Esophagus squamous epithelium (tissue), 5 donors: ENCODE measurements at regions not wholly inside any gene's neighbourhood (a gene's known extent, or its start where the extent isn't known, plus 50 kb on each side); places are given as distances from the start of the nearest gene placed in this dataset.

Experiments
- DNase-seq: peaks from one replicate; lab custom pipeline; 2025; lab: John Stamatoyannopoulos, UW
- H3K27ac ChIP-seq, 4 donors: fragments of 200-600 bp; sonication (generic); one replicate each; pipeline ENCODE4 v1.5.1; 2016 to 2019; ENCODE audit warnings: mild to moderate bottlenecking in 1 of 4
- H3K27me3 ChIP-seq, 4 donors: fragments of 200-600 bp; sonication (generic); 1 replicate in 3 of 4; 2 replicates in 1 of 4; pipeline versions ENCODE4 v1.5.1 to v1.6.0; 2017 to 2021; ENCODE audit warnings: antibody characterized with exemption in 1 of 4
- H3K36me3 ChIP-seq, 3 donors: fragments of 200-600 bp; sonication (generic); one replicate each; pipeline ENCODE4 v1.5.1; 2016 to 2019
- H3K4me1 ChIP-seq, 3 donors: fragments of 200-600 bp; sonication (generic); one replicate each; pipeline ENCODE4 v1.5.1; 2017 to 2019
- H3K4me3 ChIP-seq, 4 donors: fragments of 200-600 bp; sonication (generic); 1 replicate in 3 of 4; 2 replicates in 1 of 4; pipeline ENCODE4 v1.5.1; 2016 to 2019; ENCODE audit warnings: mild to moderate bottlenecking in 2 of 4, moderate library complexity in 1 of 4
- H3K9me3 ChIP-seq, 3 donors: fragments of 200-600 bp; sonication (generic); one replicate each; pipeline ENCODE4 v1.5.1; 2016 to 2019
- CTCF ChIP-seq, 6 experiments: fragments of 450-650 bp in 4 of 6; fragments of 200-600 bp in 2 of 6; sonication (generic) in 2 of 6; IDR thresholded peaks; one replicate each; pipeline ENCODE4 v1.5.1; 2016 to 2019; ENCODE audit warnings: antibody characterized with exemption in 6 of 6, mild to moderate bottlenecking in 4 of 6, moderate library complexity in 4 of 6
- POLR2A ChIP-seq, 4 donors: fragments of 450-650 bp; IDR thresholded peaks; one replicate each; pipeline ENCODE4 v1.6.1; 2017; ENCODE audit warnings: antibody characterized with exemption in 4 of 4, mild to moderate bottlenecking in 4 of 4, moderate library complexity in 3 of 4
- WGBS, 2 donors: methylation state at CpG; one replicate each; pipeline ENCODE4 v1.1.5; 2018; 5-methylcytosine and 5-hydroxymethylcytosine counted together
- intact Hi-C: fragments of 100-400 bp; cut with DNase I; formaldehyde crosslinking; loops from one replicate; pipeline ENCODE4 v1.15.0; 2022
- donor health status: DM: yes; HTN: yes; CAD: no.

GRCh38 chr4:89616382-89616781, 220.6 kb downstream of the SNCA start:
- Histone ChIP-seq H3K27me3 (no peaks in the 10 kb centered on the region), H3K4me3 (no peak overlapping the region), H3K4me1 (no peaks in the 10 kb centered on the region), H3K36me3 (no peaks in the 10 kb centered on the region), H3K9me3 (no peaks in the 10 kb centered on the region), H3K27ac (no peak overlapping the region)
- 20 to 45% methylated on average over 1 to 2 of the region's 2 CpGs for WGBS, 2 donors
- intact Hi-C loops, result no loop called here
- no peak for DNase-seq
- TF ChIP-seq POLR2A (IDR thresholded peaks at IDR 0.05), result no peak
- TF ChIP-seq CTCF (IDR thresholded peaks at IDR 0.05), result no peak

- no peak overlapping the region for H3K27ac ChIP-seq
- H3K36me3 ChIP-seq, result no peaks in the 10 kb centered on the region
- TF ChIP-seq POLR2A (IDR thresholded peaks at IDR 0.05) (no peak), CTCF (IDR thresholded peaks at IDR 0.05) (no peak)
- H3K4me1 ChIP-seq, result no peaks in the 10 kb centered on the region
- no peak for DNase-seq
- intact Hi-C loops, result no loop called here
- no peaks in the 10 kb centered on the region for H3K9me3 ChIP-seq
- 88 to 90% methylated on average over 4 of the region's 4 CpGs for WGBS, 2 donors
- H3K27me3 ChIP-seq, result no peaks in the 10 kb centered on the region
- no peak overlapping the region for H3K4me3 ChIP-seq
Observed at GRCh38 chr4:89615051-89615450, 221.9 kb downstream of the SNCA start.

- TF ChIP-seq POLR2A (IDR thresholded peaks at IDR 0.05) (no peak), CTCF (IDR thresholded peaks at IDR 0.05) (no peak)
Observed at GRCh38 chr4:89614155-89614554, 222.8 kb downstream of the SNCA start.

GRCh38 chr4:89610236-89610635, 226.7 kb downstream of the SNCA start:
- no peaks in the 10 kb centered on the region for H3K36me3 ChIP-seq
- 100% methylated on average over 2 of the region's 4 CpGs; no CpG with 5 or more reads in 1 of the 2 donors for WGBS, 2 donors
- no peaks in the 10 kb centered on the region for H3K4me1 ChIP-seq
- H3K27me3 ChIP-seq, result no peaks in the 10 kb centered on the region
- H3K9me3 ChIP-seq, result no peaks in the 10 kb centered on the region
- H3K4me3 ChIP-seq, result no peak overlapping the region
- DNase-seq, result no peak
- intact Hi-C loops, result no loop called here
- TF ChIP-seq POLR2A (IDR thresholded peaks at IDR 0.05) (no peak), CTCF (IDR thresholded peaks at IDR 0.05) (no peak)
- H3K27ac ChIP-seq, result no peak overlapping the region

More at GRCh38 chr4:89614155-89614554, 222.8 kb downstream of the SNCA start:
- no peaks in the 10 kb centered on the region for H3K9me3 ChIP-seq
- intact Hi-C loops, result no loop called here
- H3K4me3 ChIP-seq, result no peak overlapping the region
- no peaks in the 10 kb centered on the region for H3K36me3 ChIP-seq
- H3K27me3 ChIP-seq, result no peaks in the 10 kb centered on the region
- no peaks in the 10 kb centered on the region for H3K4me1 ChIP-seq
- H3K27ac ChIP-seq, result no peak overlapping the region
- DNase-seq, result no peak

- H3K9me3 ChIP-seq, result no peaks in the 10 kb centered on the region
- TF ChIP-seq CTCF (IDR thresholded peaks at IDR 0.05) (no peak), POLR2A (IDR thresholded peaks at IDR 0.05) (no peak)
- no peaks in the 10 kb centered on the region for H3K36me3 ChIP-seq
- 6 to 68% methylated on average over 2 to 5 of the region's 5 CpGs for WGBS, 2 donors
- intact Hi-C loops, result no loop called here
- H3K4me1 ChIP-seq, result no peaks in the 10 kb centered on the region
- no peak for DNase-seq
- no peak overlapping the region for H3K4me3 ChIP-seq
- H3K27ac ChIP-seq, result no peak overlapping the region
- H3K27me3 ChIP-seq, result no peaks in the 10 kb centered on the region
Observed at GRCh38 chr4:89609756-89610155, 227.2 kb downstream of the SNCA start.
